Parathyroid adenoma (tissue), 2 donors: ENCODE measurements at regions not wholly inside any gene's neighbourhood (a gene's known extent, or its start where the extent isn't known, plus 50 kb on each side); places are given as distances from the start of the nearest gene placed in this dataset.

Experiments used
- H2AFZ ChIP-seq: fragments of 300-600 bp; sonication (generic); one replicate; pipeline ENCODE4 v1.7.0; 2017; ENCODE audit warnings: antibody characterized with exemption, mild to moderate bottlenecking
- H3K27ac ChIP-seq: fragments of 300-600 bp; sonication (generic); one replicate; pipeline ENCODE4 v1.7.0; 2017
- H3K27me3 ChIP-seq: fragments of 300-600 bp; sonication (generic); one replicate; pipeline ENCODE4 v1.7.0; 2017; ENCODE audit warnings: low read length; ENCODE audit not compliant: control insufficient read depth, insufficient read depth
- H3K36me3 ChIP-seq: fragments of 300-600 bp; sonication (generic); one replicate; pipeline ENCODE4 v1.7.0; 2017; ENCODE audit warnings: low read length; ENCODE audit not compliant: control insufficient read depth, insufficient read depth
- H3K4me1 ChIP-seq: fragments of 300-600 bp; sonication (generic); one replicate; pipeline ENCODE4 v1.7.0; 2017; ENCODE audit warnings: control low read depth
- H3K4me2 ChIP-seq: fragments of 300-600 bp; sonication (generic); one replicate; pipeline ENCODE4 v1.7.0; 2017; ENCODE audit warnings: low read length
- H3K4me3 ChIP-seq: fragments of 300-600 bp; sonication (generic); one replicate; pipeline ENCODE4 v1.7.0; 2017; ENCODE audit warnings: low read depth, low read length
- H3K79me2 ChIP-seq: fragments of 300-600 bp; sonication (generic); one replicate; pipeline ENCODE4 v1.7.0; 2017; ENCODE audit warnings: control low read depth
- H3K9ac ChIP-seq: fragments of 300-600 bp; sonication (generic); one replicate; pipeline ENCODE4 v1.7.0; 2017; ENCODE audit warnings: mild to moderate bottlenecking
- H3K9me3 ChIP-seq: fragments of 300-600 bp; sonication (generic); one replicate; pipeline ENCODE4 v1.7.0; 2017; ENCODE audit warnings: low read length; ENCODE audit not compliant: control insufficient read depth
- CTCF ChIP-seq: fragments of 300-600 bp; sonication (generic); IDR thresholded peaks from one replicate; pipeline ENCODE4 v1.7.0; 2017; ENCODE audit warnings: antibody characterized with exemption, mild to moderate bottlenecking
- donor health status: primary hyperparathyroidism.

DNA sequence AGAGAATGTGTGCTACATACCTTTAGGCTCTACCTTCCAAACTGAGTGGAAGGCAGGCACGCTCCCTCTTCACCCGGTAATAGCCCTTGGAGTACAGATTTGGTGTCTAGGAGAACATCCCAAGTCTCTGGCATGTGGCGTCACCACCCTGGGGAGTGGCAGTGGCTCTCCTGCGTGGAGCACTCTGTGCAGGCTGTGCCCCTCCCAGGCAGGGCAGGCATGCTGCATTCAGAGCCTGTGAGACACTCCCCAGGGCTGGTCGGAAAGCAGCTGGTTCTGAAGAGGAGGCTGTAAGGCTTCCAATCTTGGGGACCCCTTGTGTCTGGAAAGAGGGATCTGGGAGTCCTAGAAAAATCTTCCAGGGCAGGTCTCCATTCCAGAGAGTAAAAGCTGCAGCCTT is 193.3 kb downstream of the ANKRD30B start:
- Histone ChIP-seq H3K4me3 (no peak overlapping the region), H3K27me3 (no peaks in the 10 kb centered on the region), H3K9ac (no peak overlapping the region), H3K79me2 (no peaks in the 10 kb centered on the region), H3K9me3 (no peaks in the 10 kb centered on the region), H2AFZ (no peak overlapping the region), H3K27ac (no peak overlapping the region), H3K4me2 (no peak overlapping the region), H3K36me3 (no peaks in the 10 kb centered on the region), H3K4me1 (no peaks in the 10 kb centered on the region)
- TF ChIP-seq CTCF, result no peak

- H3K4me1 ChIP-seq, result no peaks in the 10 kb centered on the region
- no peak overlapping the region for H3K4me3 ChIP-seq
- no peaks in the 10 kb centered on the region for H3K27me3 ChIP-seq
- H3K27ac ChIP-seq, result no peak overlapping the region
- no peak for TF ChIP-seq CTCF
- no peaks in the 10 kb centered on the region for H3K36me3 ChIP-seq
- no peaks in the 10 kb centered on the region for H3K79me2 ChIP-seq
- H2AFZ ChIP-seq, result no peak overlapping the region
- H3K9me3 ChIP-seq, result no peaks in the 10 kb centered on the region
- no peak overlapping the region for H3K9ac ChIP-seq
- no peak overlapping the region for H3K4me2 ChIP-seq
Measured at GRCh38 chr18:14941792-14942191, 193.8 kb downstream of the ANKRD30B start.

GRCh38 chr18:14942275-14942674 is 194.3 kb downstream of the ANKRD30B start:
- no peak overlapping the region for H3K4me2 ChIP-seq
- H3K27me3 ChIP-seq, result no peaks in the 10 kb centered on the region
- no peak overlapping the region for H2AFZ ChIP-seq
- no peak for TF ChIP-seq CTCF
- H3K36me3 ChIP-seq, result no peaks in the 10 kb centered on the region
- no peak overlapping the region for H3K27ac ChIP-seq
- H3K9ac ChIP-seq, result no peak overlapping the region
- H3K9me3 ChIP-seq, result no peaks in the 10 kb centered on the region
- no peaks in the 10 kb centered on the region for H3K79me2 ChIP-seq
- H3K4me1 ChIP-seq, result no peaks in the 10 kb centered on the region
- no peak overlapping the region for H3K4me3 ChIP-seq

DNA sequence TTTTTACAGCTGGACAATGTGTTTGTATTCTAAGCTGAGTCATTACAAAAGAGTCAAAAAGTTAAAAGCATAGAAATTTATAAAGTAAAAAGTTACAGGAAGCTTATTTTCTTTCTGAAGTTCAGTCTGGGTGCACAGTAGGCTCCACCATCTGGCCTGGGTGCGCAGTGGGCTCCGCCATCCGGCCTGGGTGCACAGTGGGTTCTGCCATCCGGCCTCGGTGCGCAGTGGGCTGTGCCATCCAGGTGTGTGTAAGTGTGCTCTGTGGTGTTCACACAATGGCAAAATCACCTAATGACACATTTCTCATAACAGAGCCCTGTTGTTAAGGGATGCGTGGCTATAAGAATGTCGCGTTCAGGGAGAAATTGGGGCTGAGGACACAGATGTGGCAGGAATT is 195.5 kb downstream of the ANKRD30B start:
- H3K27me3 ChIP-seq, result no peaks in the 10 kb centered on the region
- TF ChIP-seq CTCF, result no peak

DNA sequence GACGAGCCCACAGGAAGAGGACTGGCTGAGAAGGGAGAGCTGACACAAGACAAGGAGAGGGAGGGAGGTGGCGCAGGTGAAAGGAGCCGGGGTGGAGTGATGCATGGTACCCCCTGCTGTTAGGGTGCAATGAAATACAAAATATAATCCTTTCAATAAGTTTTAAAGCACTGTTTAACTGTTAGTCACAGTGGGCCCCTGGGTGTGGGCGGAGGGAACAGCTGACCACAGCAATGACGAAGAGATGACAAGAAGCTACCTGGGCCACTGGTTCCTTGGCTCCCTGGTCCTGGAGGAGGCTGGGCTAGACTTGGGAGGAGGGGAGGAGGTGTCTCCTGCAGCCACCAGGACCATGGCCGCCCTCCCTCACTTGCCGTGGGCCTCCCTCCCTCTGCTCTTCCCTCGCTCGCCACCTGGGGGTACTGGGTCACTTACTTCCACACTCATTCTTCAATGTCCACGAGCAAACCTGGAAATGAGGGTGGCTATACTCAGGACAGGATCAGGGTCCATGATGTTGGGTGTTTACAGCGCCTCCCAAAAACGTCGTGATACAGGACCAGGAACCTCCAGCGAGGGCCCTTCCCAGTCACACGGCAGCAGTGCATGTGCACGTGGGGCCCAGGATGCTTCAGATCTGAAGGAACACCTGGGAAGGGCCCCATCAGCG is 196.1 kb downstream of the ANKRD30B start:
- no peak overlapping the region for H3K27ac ChIP-seq
- no peaks in the 10 kb centered on the region for H3K79me2 ChIP-seq
- no peak overlapping the region for H3K4me3 ChIP-seq
- H3K4me1 ChIP-seq, result no peaks in the 10 kb centered on the region
- no peaks in the 10 kb centered on the region for H3K27me3 ChIP-seq
- H3K4me2 ChIP-seq, result no peak overlapping the region
- no peaks in the 10 kb centered on the region for H3K36me3 ChIP-seq
- H3K9ac ChIP-seq, result no peak overlapping the region
- H3K9me3 ChIP-seq, result no peaks in the 10 kb centered on the region
- no peak for TF ChIP-seq CTCF
- H2AFZ ChIP-seq, result no peak overlapping the region

More for the DNA sequence above, 195.5 kb downstream of the ANKRD30B start:
- no peaks in the 10 kb centered on the region for H3K9me3 ChIP-seq
- H3K4me3 ChIP-seq, result no peak overlapping the region
- no peak overlapping the region for H3K27ac ChIP-seq
- H3K36me3 ChIP-seq, result no peaks in the 10 kb centered on the region
- no peak overlapping the region for H3K4me2 ChIP-seq
- no peak overlapping the region for H2AFZ ChIP-seq
- no peaks in the 10 kb centered on the region for H3K79me2 ChIP-seq
- no peak overlapping the region for H3K9ac ChIP-seq
- H3K4me1 ChIP-seq, result no peaks in the 10 kb centered on the region
